ENCODE measurements at regions not wholly inside any gene's neighbourhood (a gene's known extent, or its start where the extent isn't known, plus 50 kb on each side); places are given as distances from the start of the nearest gene placed in this dataset.

DNA sequence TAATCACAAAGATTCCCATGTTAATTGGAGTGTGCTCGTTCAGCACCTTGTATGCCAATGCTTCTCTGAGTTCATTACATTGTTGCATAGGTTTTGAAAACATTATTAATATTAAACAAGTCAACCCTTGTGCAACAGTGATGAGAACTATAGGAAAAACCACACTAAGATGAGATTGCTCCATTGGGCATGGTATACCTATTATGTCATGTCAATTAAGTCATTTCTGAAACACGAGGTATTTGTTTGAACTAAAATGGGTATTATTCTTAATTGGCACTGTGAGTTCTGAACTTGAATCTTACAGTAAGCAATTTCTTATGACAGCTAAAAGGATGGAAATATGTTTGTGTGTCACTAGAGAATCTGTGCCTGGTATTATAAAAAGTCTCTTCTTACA, 447.7 kb downstream of the EFNA5 start:
- no peaks in the 10 kb centered on the region for H3K27me3 ChIP-seq
- H3K27ac ChIP-seq = no peak overlapping the region
- no peaks in the 10 kb centered on the region for H3K79me2 ChIP-seq
- TF ChIP-seq EZH2 (IDR thresholded peaks at IDR 0.05; ENCODE audit: borderline replicate concordance) = no peak
- TF ChIP-seq EZH2phosphoT487 (IDR thresholded peaks at IDR 0.05; ENCODE audit: low read depth, severe bottlenecking, unreplicated experiment) = no peak
- TF ChIP-seq, protein P1, sequence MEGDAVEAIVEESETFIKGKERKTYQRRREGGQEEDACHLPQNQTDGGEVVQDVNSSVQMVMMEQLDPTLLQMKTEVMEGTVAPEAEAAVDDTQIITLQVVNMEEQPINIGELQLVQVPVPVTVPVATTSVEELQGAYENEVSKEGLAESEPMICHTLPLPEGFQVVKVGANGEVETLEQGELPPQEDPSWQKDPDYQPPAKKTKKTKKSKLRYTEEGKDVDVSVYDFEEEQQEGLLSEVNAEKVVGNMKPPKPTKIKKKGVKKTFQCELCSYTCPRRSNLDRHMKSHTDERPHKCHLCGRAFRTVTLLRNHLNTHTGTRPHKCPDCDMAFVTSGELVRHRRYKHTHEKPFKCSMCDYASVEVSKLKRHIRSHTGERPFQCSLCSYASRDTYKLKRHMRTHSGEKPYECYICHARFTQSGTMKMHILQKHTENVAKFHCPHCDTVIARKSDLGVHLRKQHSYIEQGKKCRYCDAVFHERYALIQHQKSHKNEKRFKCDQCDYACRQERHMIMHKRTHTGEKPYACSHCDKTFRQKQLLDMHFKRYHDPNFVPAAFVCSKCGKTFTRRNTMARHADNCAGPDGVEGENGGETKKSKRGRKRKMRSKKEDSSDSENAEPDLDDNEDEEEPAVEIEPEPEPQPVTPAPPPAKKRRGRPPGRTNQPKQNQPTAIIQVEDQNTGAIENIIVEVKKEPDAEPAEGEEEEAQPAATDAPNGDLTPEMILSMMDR (IDR thresholded peaks at IDR 0.05; ENCODE audit: poor library complexity) = no peak
- no peak overlapping the region for H3K4me3 ChIP-seq
- no peak for DNase-seq (ENCODE audit: low spot score)
- H4K20me1 ChIP-seq (ENCODE audit: insufficient read depth, poor library complexity, severe bottlenecking) = no peaks in the 10 kb centered on the region
- WGBS (ENCODE audit: low lambda C conversion rate, missing lambda C conversion rate) = 86% methylated on average over 2 of the region's 2 CpGs
- H3K4me1 ChIP-seq (ENCODE audit: insufficient read depth) = no peaks in the 10 kb centered on the region
- no peak overlapping the region for H2AFZ ChIP-seq
- H3K36me3 ChIP-seq (replicated peaks; ENCODE audit: insufficient read depth, low read depth) = no peaks in the 10 kb centered on the region
- no peaks in the 10 kb centered on the region for H3K9me3 ChIP-seq (ENCODE audit: low read depth)
- no peaks in the 10 kb centered on the region for H3K9me2 ChIP-seq (replicated peaks; ENCODE audit: insufficient read depth)
- no peak overlapping the region for H3K4me2 ChIP-seq

DNA sequence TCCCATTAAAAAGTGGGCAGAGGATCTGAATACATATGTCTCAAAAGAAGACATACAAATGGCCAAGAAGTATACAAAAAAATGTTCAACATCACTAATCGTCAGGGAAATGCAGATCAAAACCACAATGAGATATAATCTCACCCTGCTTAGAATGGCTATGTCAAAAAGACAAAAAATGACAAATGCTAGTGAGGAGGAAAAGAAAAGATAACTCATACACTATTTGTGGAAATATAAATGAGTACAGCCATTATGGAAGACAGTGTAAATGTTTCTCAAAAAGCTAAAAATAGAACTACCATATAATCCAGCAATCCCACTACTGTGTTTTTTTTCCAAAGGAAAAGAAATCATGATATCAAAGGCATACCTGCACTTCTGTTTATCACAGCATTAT, 450.7 kb downstream of the EFNA5 start:
- Histone ChIP-seq H3K79me2 (no peaks in the 10 kb centered on the region), H3K4me2 (no peak overlapping the region), H3K4me3 (no peak overlapping the region), H3K9me3 (ENCODE audit: low read depth) (no peaks in the 10 kb centered on the region), H2AFZ (no peak overlapping the region), H3K36me3 (replicated peaks; ENCODE audit: insufficient read depth, low read depth) (no peaks in the 10 kb centered on the region), H3K27ac (no peak overlapping the region), H3K27me3 (no peaks in the 10 kb centered on the region), H4K20me1 (ENCODE audit: insufficient read depth, poor library complexity, severe bottlenecking) (no peaks in the 10 kb centered on the region), H3K9me2 (replicated peaks; ENCODE audit: insufficient read depth) (no peaks in the 10 kb centered on the region), H3K4me1 (ENCODE audit: insufficient read depth) (no peaks in the 10 kb centered on the region)
- no peak for DNase-seq (ENCODE audit: low spot score)
- TF ChIP-seq, protein P1 (IDR thresholded peaks at IDR 0.05; ENCODE audit: poor library complexity) = no peak
- no peak for TF ChIP-seq EZH2phosphoT487 (IDR thresholded peaks at IDR 0.05; ENCODE audit: low read depth, severe bottlenecking, unreplicated experiment)
- no peak for TF ChIP-seq EZH2 (IDR thresholded peaks at IDR 0.05; ENCODE audit: borderline replicate concordance)
- 77% methylated on average over 1 of the region's 1 CpG for WGBS (ENCODE audit: low lambda C conversion rate, missing lambda C conversion rate)

DNA sequence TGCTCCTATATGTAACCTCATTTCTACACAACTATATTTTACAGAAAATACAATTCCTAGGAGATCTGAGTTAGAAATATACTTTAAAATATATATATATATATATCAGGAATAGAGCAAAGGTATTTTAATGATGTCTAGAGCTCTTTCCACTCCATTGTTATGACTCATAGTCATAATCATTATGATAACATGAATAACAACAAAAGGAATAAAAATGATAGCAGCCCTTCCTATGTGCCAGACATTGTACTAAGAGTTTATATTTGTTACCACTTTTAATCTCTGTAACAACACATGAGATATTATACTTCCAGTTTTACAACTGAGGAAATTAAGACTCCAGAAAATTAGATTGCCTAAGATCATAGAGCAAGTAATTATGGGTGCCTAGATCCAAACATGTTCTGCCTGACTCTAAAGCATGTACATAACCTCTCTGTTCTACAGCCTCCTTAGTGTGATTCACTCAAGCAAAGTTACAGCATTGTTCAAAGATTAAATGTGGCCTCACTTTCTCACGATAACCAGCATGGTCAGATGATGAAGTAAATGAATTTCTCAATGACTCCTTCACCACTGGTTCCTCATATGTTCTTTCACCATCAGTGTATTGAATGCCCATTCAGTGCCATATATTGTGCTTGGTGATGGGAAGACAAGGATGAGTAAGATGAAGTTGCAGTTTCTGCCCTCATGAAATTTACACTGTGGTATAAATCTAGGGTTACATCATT, 452.1 kb downstream of the EFNA5 start:
- no peaks in the 10 kb centered on the region for H3K36me3 ChIP-seq (replicated peaks; ENCODE audit: insufficient read depth, low read depth)
- no peaks in the 10 kb centered on the region for H3K9me3 ChIP-seq (ENCODE audit: low read depth)
- no peaks in the 10 kb centered on the region for H3K79me2 ChIP-seq
- no peak overlapping the region for H3K4me3 ChIP-seq
- 91% methylated on average over 1 of the region's 1 CpG for WGBS (ENCODE audit: low lambda C conversion rate, missing lambda C conversion rate)
- no peak for TF ChIP-seq EZH2phosphoT487 (IDR thresholded peaks at IDR 0.05; ENCODE audit: low read depth, severe bottlenecking, unreplicated experiment)
- TF ChIP-seq EZH2 (IDR thresholded peaks at IDR 0.05; ENCODE audit: borderline replicate concordance) = no peak
- TF ChIP-seq, protein P1 (IDR thresholded peaks at IDR 0.05; ENCODE audit: poor library complexity) = no peak
- H3K27me3 ChIP-seq = no peaks in the 10 kb centered on the region
- no peaks in the 10 kb centered on the region for H4K20me1 ChIP-seq (ENCODE audit: insufficient read depth, poor library complexity, severe bottlenecking)
- no peak overlapping the region for H2AFZ ChIP-seq
- no peak for DNase-seq (ENCODE audit: low spot score)
- H3K4me2 ChIP-seq = no peak overlapping the region
- no peaks in the 10 kb centered on the region for H3K4me1 ChIP-seq (ENCODE audit: insufficient read depth)
- no peaks in the 10 kb centered on the region for H3K9me2 ChIP-seq (replicated peaks; ENCODE audit: insufficient read depth)
- H3K27ac ChIP-seq = no peak overlapping the region
